ENCODE measurements at regions not wholly inside any gene's neighbourhood (a gene's known extent, or its start where the extent isn't known, plus 50 kb on each side); places are given as distances from the start of the nearest gene placed in this dataset.

DNA sequence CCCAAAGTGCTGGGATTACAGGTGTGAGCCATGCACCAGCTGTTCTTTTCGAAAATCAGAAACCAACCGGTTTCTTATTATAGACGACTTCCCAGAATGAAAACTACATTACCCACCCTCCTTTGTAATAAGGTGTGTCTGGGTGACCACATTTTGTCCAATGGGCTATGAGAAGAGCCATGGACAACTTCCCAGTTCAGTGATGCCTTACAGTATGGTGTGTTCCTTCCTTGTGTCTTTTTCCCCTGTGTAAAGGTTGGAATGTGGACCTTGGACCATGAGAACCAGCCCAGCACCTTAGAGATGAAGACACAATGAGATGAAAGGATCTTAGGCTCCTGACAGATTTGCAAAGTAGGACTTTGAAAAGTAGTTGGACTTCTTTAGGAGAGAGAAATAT is 85.0 kb upstream of the ATF7IP2 start:
- TF ChIP-seq, protein P1, sequence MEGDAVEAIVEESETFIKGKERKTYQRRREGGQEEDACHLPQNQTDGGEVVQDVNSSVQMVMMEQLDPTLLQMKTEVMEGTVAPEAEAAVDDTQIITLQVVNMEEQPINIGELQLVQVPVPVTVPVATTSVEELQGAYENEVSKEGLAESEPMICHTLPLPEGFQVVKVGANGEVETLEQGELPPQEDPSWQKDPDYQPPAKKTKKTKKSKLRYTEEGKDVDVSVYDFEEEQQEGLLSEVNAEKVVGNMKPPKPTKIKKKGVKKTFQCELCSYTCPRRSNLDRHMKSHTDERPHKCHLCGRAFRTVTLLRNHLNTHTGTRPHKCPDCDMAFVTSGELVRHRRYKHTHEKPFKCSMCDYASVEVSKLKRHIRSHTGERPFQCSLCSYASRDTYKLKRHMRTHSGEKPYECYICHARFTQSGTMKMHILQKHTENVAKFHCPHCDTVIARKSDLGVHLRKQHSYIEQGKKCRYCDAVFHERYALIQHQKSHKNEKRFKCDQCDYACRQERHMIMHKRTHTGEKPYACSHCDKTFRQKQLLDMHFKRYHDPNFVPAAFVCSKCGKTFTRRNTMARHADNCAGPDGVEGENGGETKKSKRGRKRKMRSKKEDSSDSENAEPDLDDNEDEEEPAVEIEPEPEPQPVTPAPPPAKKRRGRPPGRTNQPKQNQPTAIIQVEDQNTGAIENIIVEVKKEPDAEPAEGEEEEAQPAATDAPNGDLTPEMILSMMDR (IDR thresholded peaks at IDR 0.05), result no peak
- TF ChIP-seq POLR2A (IDR thresholded peaks at IDR 0.05), result no peak
